ENCODE measurements at regions not wholly inside any gene's neighbourhood (a gene's known extent, or its start where the extent isn't known, plus 50 kb on each side); places are given as distances from the start of the nearest gene placed in this dataset.

DNA sequence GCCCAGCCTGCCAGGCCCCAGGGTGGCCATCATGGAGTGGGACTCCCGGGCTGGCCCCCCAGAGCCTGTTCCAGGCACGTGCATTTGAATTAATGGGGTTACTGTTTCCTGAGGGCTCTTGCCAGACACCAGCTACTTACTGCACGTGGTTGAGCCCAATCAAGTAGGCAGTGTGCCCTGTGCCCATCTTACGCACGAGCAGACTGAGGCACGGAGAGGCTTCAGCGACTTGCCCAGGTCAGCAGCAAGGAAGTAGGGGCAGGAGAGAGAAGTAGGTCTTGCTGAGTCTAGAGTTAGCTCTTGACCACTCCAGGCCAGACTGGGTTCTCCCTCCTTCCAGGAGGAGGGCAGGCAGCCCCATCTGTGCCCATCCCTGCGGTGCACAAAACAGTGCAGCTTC lies 67.7 kb downstream of the DIO3 start:
- no peak overlapping the region for H3K9ac ChIP-seq (replicated peaks in 1 of 4; ENCODE audit: extremely low read depth in 1 of 4, low read depth in 3 of 4, low read length in 3 of 4)
- WGBS, 2 experiments (ENCODE audit: extremely low coverage in 1 of 2, insufficient coverage in 1 of 2, insufficient read length in 1 of 2, insufficient replicate concordance in 2 of 2, low coverage in 1 of 2, low lambda C conversion rate in 2 of 2, missing lambda C conversion rate in 1 of 2), result 78% methylated on average over 8 of the region's 8 CpGs; no CpG with 5 or more reads in 1 of the 2 experiments
- peak overlapping the region; percentile 1 to 61; a peak in 1 of 4 replicates for H3K4me2 ChIP-seq (ENCODE audit: insufficient read depth in 1 of 2, low read depth in 2 of 2, low read length in 2 of 2)

More for the DNA sequence above, 67.7 kb downstream of the DIO3 start:
- Histone ChIP-seq H4K8ac (ENCODE audit: extremely low read depth, insufficient read depth, low read length) (peak overlapping the region; percentile 28; the same call in 1 of the 2 replicates), H2BK15ac (ENCODE audit: low read length) (peak overlapping the region; percentile 92; the same call in 1 of the 2 replicates), H3K27ac (ENCODE audit: low read depth, low read length) (no peak overlapping the region), H4K5ac (ENCODE audit: insufficient read length, low read depth, low read length) (no peak overlapping the region), H3K14ac (ENCODE audit: insufficient read length) (no peak overlapping the region), H2BK120ac (replicated peaks; ENCODE audit: low read depth, low read length) (no peak overlapping the region), H4K91ac (replicated peaks; ENCODE audit: insufficient read length, low read length) (peak overlapping the region; percentile 28), H2AK5ac (ENCODE audit: low read depth, low read length) (no peak overlapping the region), H3K18ac (ENCODE audit: extremely low read depth, low read length) (no peak overlapping the region; the same call in 1 of the 2 replicates), H2BK20ac (ENCODE audit: low read length) (no peak overlapping the region), H2BK5ac (ENCODE audit: low read depth, low read length) (no peak overlapping the region), H3K36me3 (ENCODE audit: control insufficient read depth in 2 of 4, insufficient read depth in 4 of 4, low read length in 3 of 4) (no peaks in the 10 kb centered on the region), H4K20me1 (replicated peaks in 1 of 2; ENCODE audit: control insufficient read depth in 1 of 2, insufficient read depth in 2 of 2, low read length in 2 of 2) (no peaks in the 10 kb centered on the region), H3K79me2 (ENCODE audit: control insufficient read depth in 1 of 2, insufficient read depth in 2 of 2, low read length in 2 of 2) (no peaks in the 10 kb centered on the region), H3K23me2 (ENCODE audit: low read depth, low read length) (peaks cover 4% of the 10 kb centered on the region; the same call in 1 of the 2 replicates), H3K4me3 (ENCODE audit: extremely low read depth in 1 of 4, insufficient read depth in 2 of 4, low read depth in 3 of 4, low read length in 4 of 4) (peak overlapping the region in 1 of 4 experiments; percentile 29; a peak in 2 of 8 replicates), H2BK12ac (ENCODE audit: low read depth, low read length) (no peak overlapping the region), H3K4ac (replicated peaks; ENCODE audit: insufficient read length, low read depth, low read length) (no peak overlapping the region), H3K4me1 (replicated peaks in 1 of 4; ENCODE audit: control insufficient read depth in 3 of 4, insufficient read depth in 4 of 4, low read length in 3 of 4) (peaks cover 0 to 8% (median 4%) of the 10 kb centered on the region in 4 experiments; a peak in 4 of 7 replicates), H3K27me3 (replicated peaks in 1 of 4; ENCODE audit: control insufficient read depth in 3 of 4, extremely low read depth in 1 of 4, insufficient read depth in 3 of 4, low read length in 3 of 4) (peaks cover 0 to 12% (median 9%) of the 10 kb centered on the region in 4 experiments; a peak in 6 of 7 replicates), H2AFZ (ENCODE audit: low read length) (no peak overlapping the region), H3K56ac (replicated peaks; ENCODE audit: insufficient read length, low read depth, low read length) (no peak overlapping the region), H3K9me3 (ENCODE audit: insufficient read depth in 2 of 2, low read depth in 1 of 2, low read length in 1 of 2) (no peaks in the 10 kb centered on the region), H3K23ac (ENCODE audit: insufficient read length) (no peak overlapping the region), H3K79me1 (ENCODE audit: low read depth, low read length) (no peaks in the 10 kb centered on the region)
- FAIRE-seq (no peak), DNase-seq (ENCODE audit: low read depth in 1 of 2, low spot score in 2 of 2) (no peak)
- CTCF ChIA-PET (ENCODE audit: partially characterized antibody), result interaction anchor here (0.6 to 2.9 kb wide), 29 partner anchors 10 to 778 kb away, joined by 3 to 13 read pairs (median 4); no protein-coding TSS in a partner anchor
- TF ChIP-seq JUND (IDR thresholded peaks at IDR 0.05; ENCODE audit: low read length), result no peak
- TF ChIP-seq NANOG (IDR thresholded peaks at IDR 0.05; ENCODE audit: insufficient read depth, low read depth, low read length, poor library complexity, severe bottlenecking), result no peak
- TF ChIP-seq KDM1A (IDR thresholded peaks at IDR 0.05; ENCODE audit: borderline replicate concordance, low read length), result no peak
- no peak for TF ChIP-seq BCL11A (IDR thresholded peaks at IDR 0.05; ENCODE audit: low read depth in 2 of 2, low read length in 2 of 2)
- no peak for TF ChIP-seq TEAD4 (IDR thresholded peaks at IDR 0.05; ENCODE audit: low read depth, low read length)
- POLR2A ChIA-PET (ENCODE audit: partially characterized antibody), result no interaction called here
